GM19397 (cell line): ENCODE measurements at regions not wholly inside any gene's neighbourhood (a gene's known extent, or its start where the extent isn't known, plus 50 kb on each side); places are given as distances from the start of the nearest gene placed in this dataset.
A peak's percentile ranks its signal among the peaks of the same experiment; 100 is the strongest.
"Not testable (repeated sequence)": the region's sequence is repeated elsewhere in the genome, so short reads cannot be mapped to it uniquely, and the experiment has no call there.

Source experiments
- ATAC-seq: cut with Tn5 transposase; IDR thresholded peaks from one replicate; pipeline ENCODE4 v1.9.1; 2021; ENCODE audit warnings: mild to moderate bottlenecking, moderate library complexity; ENCODE audit not compliant: unreplicated experiment

DNA sequence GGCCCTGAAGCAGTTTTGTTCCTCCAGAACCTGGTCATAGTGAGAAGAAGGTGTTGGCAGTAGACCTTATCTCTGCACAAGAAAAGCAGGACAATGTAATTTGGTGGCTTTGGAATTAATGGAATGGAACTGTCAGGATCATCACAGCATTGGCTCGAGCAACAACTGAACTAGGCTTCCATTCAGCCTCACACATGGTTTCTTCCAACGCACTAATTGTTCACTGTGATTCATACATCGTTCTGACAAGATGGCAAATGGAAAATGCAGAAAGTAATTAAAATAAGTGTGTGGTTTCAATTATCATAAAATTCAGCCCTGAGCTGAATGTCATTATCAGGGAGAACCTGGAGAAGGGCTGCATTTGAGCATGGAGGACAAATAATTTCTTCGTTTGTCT, 80.6 kb downstream of the MFSD1 start:
- ATAC-seq: no peak

DNA sequence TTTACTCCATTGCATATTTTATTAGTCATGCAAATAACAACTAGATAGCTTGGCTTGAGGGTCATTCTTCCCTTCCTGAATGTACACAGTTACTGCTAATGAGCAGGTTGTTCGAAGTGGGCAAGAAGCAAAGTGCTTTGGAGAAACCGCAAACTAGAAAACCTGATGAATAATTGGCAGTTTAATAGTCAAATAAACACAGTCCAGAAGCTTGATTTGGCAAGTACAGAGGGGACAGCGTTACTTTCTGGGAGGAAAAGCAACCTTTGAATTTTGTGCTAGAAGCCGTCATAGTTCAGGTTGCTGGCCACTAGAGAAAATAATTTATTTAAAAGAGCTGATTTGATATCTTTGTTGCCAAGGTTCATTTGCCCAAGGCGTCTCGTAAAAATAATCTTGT, 94.9 kb downstream of the MFSD1 start:
- no peak for ATAC-seq

DNA sequence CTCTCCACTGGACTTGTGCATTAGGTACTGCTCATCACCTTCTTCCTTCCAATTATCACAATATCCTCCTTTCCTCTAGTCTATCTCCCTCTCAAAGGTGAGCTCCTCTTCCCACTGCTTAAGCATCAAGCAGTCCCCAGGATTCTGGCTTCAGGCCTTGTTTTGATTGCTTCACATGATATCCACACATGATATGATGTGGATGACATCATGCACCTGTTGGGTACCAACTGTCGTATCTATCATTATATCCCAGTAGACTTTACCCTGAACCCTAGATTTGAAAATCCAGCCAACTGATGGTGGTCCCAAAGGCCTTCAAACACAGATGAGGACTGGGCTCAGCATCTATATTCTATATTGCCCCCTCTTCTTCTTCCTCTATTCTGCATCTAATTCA, 104.9 kb downstream of the MFSD1 start:
- ATAC-seq: no peak

DNA sequence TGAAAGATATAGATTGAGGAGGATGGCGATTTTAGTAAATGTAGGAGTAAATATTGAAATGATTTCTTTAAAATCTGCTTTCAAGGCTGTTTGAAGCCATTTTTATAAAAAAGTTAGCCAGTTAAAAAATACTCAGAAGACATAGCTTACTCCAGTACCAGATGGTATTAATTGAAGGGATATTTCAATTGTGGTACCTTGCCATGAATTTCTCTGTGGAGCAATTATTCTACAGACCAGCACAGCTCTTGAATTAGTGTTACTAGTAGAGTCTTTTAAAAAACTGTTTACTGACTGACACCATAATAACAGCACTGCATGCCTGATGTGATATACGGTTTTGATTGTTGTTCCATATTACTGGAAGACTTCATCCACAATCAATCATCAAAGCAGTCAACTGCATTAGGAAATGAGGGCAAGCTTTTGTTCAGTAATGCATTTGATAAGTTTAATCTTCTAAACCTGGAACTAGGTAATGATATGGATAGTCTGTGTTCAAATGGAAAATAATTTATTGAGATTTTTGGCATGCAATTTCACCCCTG, 106.4 kb downstream of the MFSD1 start:
- no peak for ATAC-seq

DNA sequence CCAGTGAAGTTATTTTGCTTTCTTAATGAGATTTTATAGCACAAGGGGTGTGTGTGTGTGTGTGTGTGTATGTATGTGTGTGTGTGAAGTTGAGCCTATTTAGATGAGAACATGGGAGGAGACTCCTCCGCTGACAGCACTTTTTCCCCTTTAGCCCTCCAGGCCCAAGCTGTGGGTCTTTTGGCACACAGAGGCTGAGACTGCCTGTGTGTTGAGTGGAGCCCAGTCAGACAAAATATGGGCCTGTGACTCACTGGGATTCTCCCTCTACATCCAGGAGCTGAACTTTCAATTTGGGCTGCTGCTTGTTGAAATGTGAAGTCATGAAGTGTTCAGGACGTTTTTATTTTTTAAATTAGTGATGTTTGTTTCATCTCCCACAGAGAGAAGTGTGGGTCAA, 108.0 kb downstream of the MFSD1 start:
- ATAC-seq: no peak

DNA sequence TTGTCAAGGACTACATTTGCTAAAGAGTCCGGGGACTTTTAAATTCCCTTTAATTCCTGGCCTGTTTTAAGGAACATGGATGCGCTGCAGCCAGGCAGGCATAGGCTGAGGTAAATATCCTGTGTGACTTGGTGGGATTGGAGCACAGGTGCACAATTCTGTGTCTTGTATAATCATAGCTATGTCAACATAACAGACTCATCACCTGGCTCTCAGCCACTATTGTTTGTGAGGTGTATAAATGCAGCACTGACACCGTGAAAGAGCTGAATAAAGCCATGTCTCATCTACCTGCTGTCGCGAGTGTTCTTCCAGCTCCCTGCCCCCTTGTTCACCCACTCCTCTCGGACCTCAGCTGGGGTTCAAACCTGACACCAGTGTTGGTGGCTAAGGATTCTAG, 109.7 kb downstream of the MFSD1 start:
- no peak for ATAC-seq

DNA sequence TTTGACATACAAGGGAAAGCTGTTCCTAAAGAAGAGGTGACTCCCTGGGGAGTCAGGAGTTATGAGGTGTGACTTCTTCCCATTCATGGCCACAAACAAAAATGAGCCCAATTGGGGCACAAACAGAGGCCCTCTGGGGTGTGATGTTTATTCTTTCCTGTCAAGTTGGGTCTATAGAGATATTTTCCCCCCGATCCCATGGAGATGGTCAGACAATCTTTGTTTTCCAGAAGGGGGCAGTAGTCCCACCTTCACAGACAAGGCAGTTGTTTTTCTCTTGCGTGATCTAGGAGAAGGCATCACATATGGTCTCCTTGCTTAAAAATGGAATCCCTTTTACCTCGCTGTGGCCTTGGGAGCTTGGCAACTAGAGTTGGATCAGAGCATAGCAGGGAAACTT, 110.3 kb downstream of the MFSD1 start:
- ATAC-seq: no peak

DNA sequence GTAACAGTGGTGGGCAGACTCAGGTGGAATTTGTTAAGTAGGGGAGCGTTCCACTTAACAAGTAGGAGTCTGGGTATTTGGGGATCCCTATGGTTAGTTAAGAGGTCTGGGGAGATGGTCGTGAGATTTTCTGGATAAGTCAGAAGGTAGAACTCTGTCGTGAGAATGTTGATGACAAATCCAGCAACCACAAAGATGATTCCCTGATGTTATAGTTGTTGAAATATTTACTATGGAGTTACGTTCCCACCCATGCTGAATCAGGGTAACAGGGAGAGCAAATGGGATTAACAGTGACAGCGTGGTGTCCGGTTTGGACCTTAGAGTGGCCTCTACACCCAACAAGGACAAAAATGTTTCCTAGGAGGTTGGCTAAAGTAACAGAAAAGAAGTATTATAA, 110.8 kb downstream of the MFSD1 start:
- no peak for ATAC-seq

DNA sequence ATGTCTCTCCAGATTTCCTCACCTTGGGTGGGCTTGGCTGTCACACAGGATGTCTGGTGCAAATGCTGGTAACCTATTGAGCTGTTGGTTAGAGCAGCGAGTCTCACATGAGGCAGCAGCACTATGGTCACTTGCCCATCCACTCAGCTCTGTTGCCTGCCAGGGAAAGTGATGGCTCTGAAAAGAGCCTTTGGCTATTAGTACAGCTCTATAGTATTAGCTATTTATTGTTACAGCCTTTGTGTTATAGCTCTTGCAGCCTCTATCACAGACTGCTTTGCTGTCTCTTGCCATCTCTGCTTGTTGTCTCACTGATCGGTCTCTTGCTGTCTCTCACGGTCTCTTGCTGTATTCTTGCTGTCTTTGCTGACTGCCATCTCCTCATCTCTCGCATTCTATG, 114.3 kb downstream of the MFSD1 start:
- no peak for ATAC-seq

DNA sequence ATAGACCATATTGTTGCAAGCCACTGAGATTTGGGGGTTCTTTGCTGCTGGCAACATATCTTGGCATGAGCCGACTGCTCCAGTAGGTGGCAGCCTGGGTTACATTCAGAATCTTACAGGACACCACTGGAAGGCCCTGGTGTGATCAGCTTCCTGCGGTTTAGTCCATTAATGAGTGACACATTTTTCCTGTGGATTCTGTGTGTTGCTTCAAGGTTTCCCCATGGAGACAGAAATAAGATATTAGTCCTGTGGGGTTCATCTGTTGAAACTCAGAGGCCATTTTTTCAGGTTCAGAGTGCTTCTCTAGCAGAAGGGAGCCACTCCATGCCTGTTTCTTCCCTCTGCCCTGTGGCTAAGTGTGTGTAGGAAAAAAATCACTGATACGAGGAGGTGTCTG, 116.2 kb downstream of the MFSD1 start:
- peak; percentile 83 for ATAC-seq

DNA sequence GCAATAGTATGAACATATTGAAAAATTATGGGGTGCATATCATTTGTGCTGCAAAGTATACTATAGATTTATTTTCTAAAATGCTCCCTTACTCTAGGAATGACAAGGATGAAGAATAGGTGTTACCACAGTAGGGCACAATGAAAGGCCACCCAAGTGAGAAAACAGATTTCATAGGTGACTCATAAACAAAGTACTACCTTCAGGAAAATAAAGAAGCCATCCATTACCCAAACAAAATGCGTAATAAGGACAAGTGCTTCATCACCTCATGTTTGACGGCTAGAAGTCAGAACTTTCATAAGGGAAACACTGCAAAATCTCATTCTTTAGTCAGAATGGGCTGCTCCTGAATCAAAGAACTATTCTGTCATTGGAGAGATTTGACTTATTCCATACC, 116.6 kb downstream of the MFSD1 start:
- ATAC-seq: no peak

DNA sequence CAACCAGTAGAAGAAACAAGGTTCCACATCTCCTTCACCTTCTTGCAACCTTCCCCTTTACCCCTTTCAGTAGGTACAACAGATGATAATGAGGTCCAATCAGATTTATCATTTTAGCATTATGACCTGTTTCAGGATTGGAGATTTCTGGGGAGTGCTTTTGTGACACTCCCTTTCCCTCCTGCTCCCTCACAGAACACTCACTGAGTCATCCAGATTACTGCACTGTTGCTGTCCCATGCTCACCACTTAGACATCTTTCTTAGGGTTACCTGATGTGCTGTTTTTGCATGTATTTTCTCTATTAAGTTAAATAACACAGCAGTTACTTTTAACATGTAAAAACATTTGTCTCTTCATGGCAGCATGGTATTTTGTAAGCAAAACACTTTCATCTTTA, 118.5 kb downstream of the MFSD1 start:
- ATAC-seq: no peak

DNA sequence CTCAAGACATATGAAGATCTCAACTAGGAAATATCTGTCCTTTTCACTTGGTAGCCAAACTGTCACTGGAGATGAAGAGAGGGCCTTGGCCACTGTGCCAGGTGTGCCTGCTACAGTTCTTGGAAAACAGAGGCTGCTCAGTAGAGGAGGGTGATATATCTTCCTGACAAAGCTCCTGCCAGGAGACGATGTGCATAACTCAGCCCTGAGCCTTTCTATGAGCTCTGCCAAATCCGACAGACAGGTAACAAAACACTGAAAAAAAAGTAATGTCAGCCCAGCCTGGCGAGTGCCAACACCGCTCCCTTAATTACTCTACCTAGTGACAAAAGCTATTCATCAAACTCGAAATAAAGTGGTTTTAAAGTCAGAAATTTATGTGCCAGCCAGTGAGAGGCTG, 123.2 kb downstream of the MFSD1 start:
- no peak for ATAC-seq

DNA sequence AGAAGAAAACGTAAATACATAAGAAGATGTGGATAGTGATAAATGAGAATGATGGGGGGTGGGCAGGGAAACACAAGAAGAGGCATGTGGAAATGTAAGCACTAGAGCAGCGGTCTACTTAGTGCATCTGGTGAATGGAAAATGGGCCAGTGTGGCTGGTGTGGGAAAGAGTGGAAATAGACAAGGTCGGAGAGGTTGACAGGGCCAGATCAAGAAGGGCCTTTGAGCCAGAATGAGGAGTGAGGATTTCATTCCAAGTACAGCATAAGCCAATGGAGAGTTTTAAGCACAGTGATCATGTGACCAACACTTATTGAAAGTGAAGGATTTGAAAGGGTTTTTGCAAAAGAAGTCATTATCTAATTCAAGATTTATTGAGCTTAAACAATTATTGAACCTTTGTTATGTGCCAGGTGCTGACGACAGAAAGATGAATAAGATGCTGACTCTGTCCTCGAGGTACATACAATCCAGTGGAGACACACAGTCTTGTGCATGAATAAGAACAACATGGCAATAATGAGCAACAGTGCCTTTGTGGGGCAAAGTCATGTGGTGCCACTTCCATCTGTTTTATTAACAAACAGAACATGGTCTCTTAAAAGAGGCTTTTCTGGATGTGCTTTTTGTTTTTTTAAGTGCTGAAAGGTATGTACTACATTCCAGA, 124.1 kb downstream of the MFSD1 start:
- no peak for ATAC-seq

DNA sequence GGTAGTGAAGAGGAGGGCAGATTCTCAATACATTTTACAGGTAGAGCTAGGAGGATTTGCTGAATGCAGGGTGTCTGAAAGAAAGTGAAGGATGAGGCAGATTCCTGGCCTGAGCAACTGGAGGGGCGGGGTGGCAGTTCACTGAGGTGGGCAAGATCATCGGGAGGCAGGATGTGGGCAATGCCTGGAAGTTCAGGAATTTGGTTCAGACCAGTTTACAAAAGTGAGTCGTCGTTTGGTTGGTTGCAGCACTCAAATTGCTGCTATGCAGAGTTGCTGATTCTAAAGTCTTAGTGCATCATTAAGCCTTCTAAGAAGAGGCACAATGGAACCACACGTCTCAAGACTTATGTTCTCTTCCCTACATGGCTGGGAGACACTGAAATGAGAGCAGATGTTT, 134.0 kb downstream of the MFSD1 start:
- no peak for ATAC-seq

DNA sequence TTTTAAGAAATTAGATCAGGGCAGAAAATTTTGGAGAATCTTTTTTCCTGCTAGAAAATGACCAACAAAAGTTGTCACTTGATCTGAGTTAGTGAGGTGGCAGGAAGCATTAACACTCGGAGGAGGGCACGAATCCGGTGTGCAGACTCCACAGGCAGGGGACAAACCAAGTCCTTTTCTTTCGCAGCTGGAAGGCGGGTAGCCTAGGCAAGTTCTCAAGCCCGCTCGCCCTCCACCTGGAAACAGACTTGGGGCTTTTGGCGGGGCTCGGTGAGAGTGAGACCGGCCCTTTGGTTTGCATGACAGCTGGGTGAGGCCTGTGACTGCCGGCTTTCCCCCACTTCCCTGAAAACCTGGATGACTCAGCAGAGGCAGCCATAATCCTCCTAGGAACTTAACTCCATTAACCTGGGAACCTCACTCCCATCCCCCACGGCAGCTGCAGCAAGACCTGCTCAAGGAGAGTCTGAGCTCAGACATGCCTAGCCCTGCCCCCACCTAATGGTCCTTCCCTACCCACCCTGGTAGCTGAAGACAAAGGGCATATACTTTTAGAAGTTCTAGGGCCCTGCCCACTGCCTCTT, 134.8 kb downstream of the MFSD1 start:
- ATAC-seq: no peak

DNA sequence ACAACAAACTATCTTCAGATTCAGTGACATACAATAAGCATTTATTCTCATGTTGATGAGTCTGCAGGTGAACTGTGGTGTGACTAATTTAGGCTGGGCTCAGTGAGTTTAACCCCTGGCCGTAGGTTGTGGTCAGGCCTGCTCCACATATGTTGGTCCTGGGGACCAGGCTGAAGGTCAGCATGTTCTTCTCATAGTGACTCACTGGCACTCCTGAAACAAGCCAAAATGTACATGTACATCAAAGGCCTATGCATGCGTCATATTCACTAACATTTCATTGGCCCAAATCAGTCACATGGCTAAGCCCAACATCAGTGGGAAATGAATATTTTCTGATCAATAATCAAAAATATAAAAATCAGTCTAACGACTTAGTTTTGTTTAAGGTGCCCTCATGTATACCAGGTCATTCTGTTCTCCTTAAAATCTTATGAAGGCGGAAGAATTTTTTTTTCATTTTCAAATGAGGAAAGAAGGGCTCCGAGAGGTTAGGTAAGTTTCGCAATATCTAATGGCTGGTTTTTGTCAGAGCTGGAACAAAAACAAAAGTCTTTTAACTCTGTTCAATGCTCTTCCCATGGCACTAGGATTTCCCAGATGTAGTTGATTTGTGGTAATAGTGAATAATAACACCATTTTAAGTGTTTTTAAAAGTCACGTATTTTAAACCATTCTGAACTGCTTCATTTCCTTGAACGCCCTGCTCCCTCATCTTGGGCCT, 148.5 kb downstream of the MFSD1 start:
- no peak for ATAC-seq

DNA sequence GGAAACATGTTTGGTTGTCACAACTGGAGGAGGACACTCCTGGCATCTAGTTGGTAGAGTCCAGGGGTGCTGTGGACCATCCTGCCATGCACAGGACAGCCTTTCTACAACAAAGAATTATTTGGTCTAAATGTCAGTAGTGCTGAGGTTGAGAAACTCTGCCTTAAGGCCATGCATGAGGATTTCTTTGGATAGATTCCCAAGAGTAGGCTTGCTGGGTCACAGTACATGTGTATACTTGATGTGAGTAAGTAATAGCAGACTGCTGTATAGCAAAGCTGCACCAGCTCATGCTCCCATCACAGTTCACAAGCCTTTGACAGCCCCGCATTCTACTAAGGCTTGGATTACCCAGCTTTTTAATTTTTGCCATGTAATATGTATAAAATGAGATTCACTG, 151.3 kb downstream of the MFSD1 start:
- ATAC-seq: no peak

DNA sequence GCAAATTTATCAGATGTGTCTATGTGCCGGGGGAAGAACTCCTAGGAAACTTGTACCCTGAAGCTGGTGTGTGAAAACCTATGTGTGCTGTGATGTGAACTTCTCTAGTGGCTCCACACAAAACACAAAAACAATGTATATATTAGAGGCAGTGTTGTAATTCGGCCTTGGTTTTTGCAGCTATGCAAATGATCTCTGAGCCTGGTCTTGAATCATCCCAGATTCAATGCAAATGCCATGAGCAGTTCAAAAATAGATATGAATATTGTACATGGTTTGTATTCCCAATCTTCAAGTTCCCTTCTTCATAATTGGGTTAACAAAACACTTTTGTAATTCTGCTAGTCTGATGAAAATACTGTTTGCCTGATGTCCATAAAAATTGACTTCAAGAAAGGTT, 152.6 kb downstream of the MFSD1 start:
- ATAC-seq: no peak

DNA sequence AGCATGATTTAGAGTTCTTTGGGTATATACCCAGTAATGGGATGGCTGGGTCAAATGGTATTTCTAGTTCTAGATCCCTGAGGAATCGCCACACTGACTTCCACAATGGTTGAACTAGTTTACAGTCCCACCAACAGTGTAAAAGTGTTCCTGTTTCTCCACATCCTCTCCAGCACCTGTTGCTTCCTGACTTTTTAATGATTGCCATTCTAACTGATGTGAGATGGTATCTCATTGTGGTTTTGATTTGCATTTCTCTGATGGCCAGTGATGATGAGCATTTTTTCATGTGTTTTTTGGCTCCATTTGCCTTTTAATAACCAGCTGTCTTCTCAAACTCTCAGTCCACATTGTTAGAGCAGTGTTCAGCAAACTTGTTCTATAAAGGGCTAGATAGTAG, 155.9 kb downstream of the MFSD1 start:
- not testable (repeated sequence) for ATAC-seq

DNA sequence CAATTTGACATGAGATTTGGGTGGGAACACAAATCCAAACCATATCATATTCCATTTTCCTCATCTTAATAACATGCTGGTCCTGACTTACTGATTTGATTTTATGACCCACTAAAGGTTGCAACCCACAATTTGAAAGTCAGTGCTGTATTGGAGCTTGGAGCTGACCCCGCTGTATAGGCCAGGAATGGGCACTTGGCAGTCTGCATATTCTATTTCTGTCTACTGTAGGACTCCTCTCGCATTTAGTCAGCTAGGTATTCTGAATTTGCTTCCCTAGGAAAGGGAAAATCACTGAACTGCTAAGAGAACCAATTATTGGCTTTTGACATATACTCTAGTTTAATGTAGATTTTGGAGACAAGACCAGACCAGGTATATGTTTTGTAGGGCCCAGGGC, 157.0 kb downstream of the MFSD1 start:
- no peak for ATAC-seq

DNA sequence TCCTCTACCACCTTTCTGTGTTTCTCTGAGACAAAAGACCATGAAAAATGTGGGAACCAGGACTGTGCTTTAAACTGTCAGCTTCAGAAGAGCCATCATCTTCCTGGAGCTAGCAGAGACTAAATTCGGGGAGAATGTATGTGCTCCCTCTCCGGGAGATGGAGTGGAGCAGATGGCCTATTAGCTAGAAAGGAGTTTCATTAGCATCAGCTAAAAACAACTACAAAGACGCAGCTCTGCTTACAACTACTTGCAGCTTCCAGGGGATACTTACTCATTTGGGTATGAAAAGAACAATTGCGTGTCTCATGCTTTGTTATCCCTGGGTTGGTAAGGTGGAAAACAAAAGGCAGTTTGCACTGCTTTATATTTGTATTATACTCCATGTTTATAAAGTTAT, 159.6 kb downstream of the MFSD1 start:
- ATAC-seq: no peak
